ENCODE measurements at regions not wholly inside any gene's neighbourhood (a gene's known extent, or its start where the extent isn't known, plus 50 kb on each side); places are given as distances from the start of the nearest gene placed in this dataset.

- H3K4me3 ChIP-seq: no peak overlapping the region
- intact Hi-C loops (cut with DNase I): no loop called here
- no peak overlapping the region for H3K27ac ChIP-seq
- no peaks in the 10 kb centered on the region for H3K27me3 ChIP-seq (ENCODE audit: low read depth)
- ATAC-seq (no peak), DNase-seq (no peak)
- TF ChIP-seq CTCF (IDR thresholded peaks at IDR 0.05): no peak
- H3K4me1 ChIP-seq: no peaks in the 10 kb centered on the region
- H3K9me3 ChIP-seq: no peaks in the 10 kb centered on the region
- no peaks in the 10 kb centered on the region for H3K36me3 ChIP-seq
Observed at GRCh38 chr9:27934471-27934870, 361.2 kb upstream of the C9orf72 start.

- ATAC-seq (no peak), DNase-seq (no peak)
- no peaks in the 10 kb centered on the region for H3K36me3 ChIP-seq
- intact Hi-C loops (cut with DNase I): no loop called here
- H3K27me3 ChIP-seq (ENCODE audit: low read depth): no peaks in the 10 kb centered on the region
- no peaks in the 10 kb centered on the region for H3K4me1 ChIP-seq
- no peak overlapping the region for H3K27ac ChIP-seq
- no peaks in the 10 kb centered on the region for H3K9me3 ChIP-seq
- TF ChIP-seq CTCF (IDR thresholded peaks at IDR 0.05): no peak
- no peak overlapping the region for H3K4me3 ChIP-seq
Observed at GRCh38 chr9:27939186-27939585, 365.9 kb upstream of the C9orf72 start.

- no peak for TF ChIP-seq CTCF (IDR thresholded peaks at IDR 0.05)
- no peak for ATAC-seq
- no peaks in the 10 kb centered on the region for H3K9me3 ChIP-seq
- no peak for DNase-seq
- intact Hi-C loops (cut with DNase I): no loop called here
- no peaks in the 10 kb centered on the region for H3K36me3 ChIP-seq
- H3K27ac ChIP-seq: no peak overlapping the region
- no peak overlapping the region for H3K4me3 ChIP-seq
- no peaks in the 10 kb centered on the region for H3K4me1 ChIP-seq
- H3K27me3 ChIP-seq (ENCODE audit: low read depth): no peaks in the 10 kb centered on the region
Observed at GRCh38 chr9:27940535-27940934, 367.3 kb upstream of the C9orf72 start.

GRCh38 chr9:27943501-27943900 is 370.2 kb upstream of the C9orf72 start:
- no peak overlapping the region for H3K4me3 ChIP-seq
- H3K9me3 ChIP-seq: no peaks in the 10 kb centered on the region
- no peaks in the 10 kb centered on the region for H3K36me3 ChIP-seq
- ATAC-seq: no peak
- no peaks in the 10 kb centered on the region for H3K4me1 ChIP-seq
- H3K27ac ChIP-seq: no peak overlapping the region
- H3K27me3 ChIP-seq (ENCODE audit: low read depth): no peaks in the 10 kb centered on the region
- DNase-seq: no peak
- no peak for TF ChIP-seq CTCF (IDR thresholded peaks at IDR 0.05)
- intact Hi-C loops (cut with DNase I): no loop called here

- no peak for TF ChIP-seq CTCF (IDR thresholded peaks at IDR 0.05)
- H3K4me3 ChIP-seq: no peak overlapping the region
- H3K27me3 ChIP-seq (ENCODE audit: low read depth): no peaks in the 10 kb centered on the region
- intact Hi-C loops (cut with DNase I): no loop called here
- ATAC-seq: no peak
- no peaks in the 10 kb centered on the region for H3K36me3 ChIP-seq
- no peak for DNase-seq
- H3K4me1 ChIP-seq: no peaks in the 10 kb centered on the region
- H3K9me3 ChIP-seq: no peaks in the 10 kb centered on the region
- H3K27ac ChIP-seq: no peak overlapping the region
Observed at GRCh38 chr9:27945386-27945785, 372.1 kb upstream of the C9orf72 start.

GRCh38 chr9:27950382-27950781 is 377.1 kb upstream of the C9orf72 start:
- DNase-seq: no peak
- intact Hi-C loops (cut with DNase I): no loop called here
- no peaks in the 10 kb centered on the region for H3K27me3 ChIP-seq (ENCODE audit: low read depth)
- no peak overlapping the region for H3K4me3 ChIP-seq
- no peaks in the 10 kb centered on the region for H3K36me3 ChIP-seq
- no peak for ATAC-seq
- TF ChIP-seq CTCF (IDR thresholded peaks at IDR 0.05): no peak
- H3K27ac ChIP-seq: no peak overlapping the region
- H3K4me1 ChIP-seq: no peaks in the 10 kb centered on the region
- H3K9me3 ChIP-seq: no peaks in the 10 kb centered on the region
